Epidermal melanocyte (primary cell): ENCODE measurements at regions not wholly inside any gene's neighbourhood (a gene's known extent, or its start where the extent isn't known, plus 50 kb on each side); places are given as distances from the start of the nearest gene placed in this dataset.

ENCODE experiments used
- DNase-seq: peaks from one replicate; pipeline ENCODE4 v3.0.0; 2011; ENCODE audit warnings: low spot score; ENCODE audit not compliant: insufficient read length

DNA sequence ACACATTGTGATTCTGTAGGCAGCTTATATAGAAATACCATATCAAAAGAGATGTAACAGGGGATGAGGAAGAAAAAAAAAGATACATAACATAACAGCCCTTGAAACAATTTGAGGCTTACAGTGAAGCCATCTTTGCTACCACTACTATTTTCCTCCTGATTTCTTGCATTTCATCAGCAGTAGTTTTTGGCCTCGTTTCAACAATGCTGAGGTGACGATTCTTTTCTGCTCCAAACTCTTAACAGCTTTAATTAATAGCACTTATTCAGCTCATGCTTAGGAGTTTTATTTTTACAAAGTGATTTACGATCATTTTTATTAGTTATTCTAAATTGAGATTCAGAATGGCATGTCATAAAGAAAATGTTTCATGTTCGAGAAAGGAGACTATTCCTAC is 163.2 kb downstream of the DCK start:
- DNase-seq: no peak

DNA sequence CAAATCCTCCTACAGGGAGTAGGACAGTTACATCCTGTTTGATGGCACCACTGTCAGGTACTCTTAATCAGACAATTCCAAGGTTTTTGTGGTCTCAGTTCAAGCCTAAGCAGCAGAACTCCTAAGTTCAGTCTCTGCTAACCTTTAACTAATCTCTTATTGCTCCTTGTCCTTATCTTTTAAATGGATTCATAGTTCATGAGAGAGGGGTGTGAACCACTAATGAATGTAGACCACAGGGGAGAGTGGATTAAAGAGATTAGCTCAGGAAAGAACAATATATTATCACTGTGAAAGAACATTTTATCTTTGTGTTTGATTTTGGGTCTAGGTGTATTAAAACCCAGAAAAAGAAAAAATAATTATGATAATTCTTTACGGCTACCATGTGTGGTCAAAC is 168.9 kb downstream of the DCK start:
- DNase-seq: no peak

GRCh38 chr4:71163317-71163716 is 169.9 kb downstream of the DCK start:
- no peak for DNase-seq

GRCh38 chr4:71167083-71167482 is 171.7 kb upstream of the SLC4A4 start:
- no peak for DNase-seq

DNA sequence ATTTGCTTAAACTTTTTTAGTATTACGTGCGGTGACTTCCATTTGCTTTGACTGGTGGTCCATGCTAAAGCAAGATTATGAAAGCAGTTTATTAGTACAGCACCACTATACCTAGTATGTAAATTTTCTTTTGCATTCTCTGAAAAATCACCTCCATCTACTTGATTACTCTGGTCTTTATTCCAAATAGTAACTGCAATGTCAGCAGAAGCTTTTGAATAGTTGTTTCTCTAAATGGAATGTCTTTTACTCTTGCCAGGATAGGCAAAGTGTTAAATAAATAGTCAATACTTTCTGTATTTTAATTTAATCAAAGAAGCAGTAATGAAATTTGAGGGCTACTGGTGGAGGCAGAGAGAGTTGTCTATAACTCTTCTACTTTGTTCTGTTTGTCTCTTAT is 167.2 kb upstream of the SLC4A4 start:
- no peak for DNase-seq

DNA sequence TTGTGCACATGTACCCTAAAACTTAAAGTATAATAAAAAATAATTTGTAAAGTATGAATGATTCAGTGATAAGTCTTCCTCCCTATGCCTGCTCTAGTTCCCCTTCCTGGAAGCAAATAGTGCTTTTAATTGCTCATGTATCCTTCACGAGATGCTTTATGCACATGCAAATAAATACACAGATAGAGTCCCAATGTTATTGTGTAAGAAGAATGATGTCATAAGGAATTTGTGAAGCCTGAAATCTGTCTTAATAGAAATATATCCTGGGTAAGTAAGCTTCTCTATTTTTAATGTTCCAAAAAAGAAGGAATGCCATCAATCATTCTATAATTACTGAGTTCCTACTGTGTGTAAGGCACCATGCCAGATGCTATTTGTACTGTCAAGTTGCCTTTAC is 157.5 kb upstream of the SLC4A4 start:
- DNase-seq: no peak

- DNase-seq: peak; percentile 45
Observed at GRCh38 chr4:71184195-71184781, 154.5 kb upstream of the SLC4A4 start.

DNA sequence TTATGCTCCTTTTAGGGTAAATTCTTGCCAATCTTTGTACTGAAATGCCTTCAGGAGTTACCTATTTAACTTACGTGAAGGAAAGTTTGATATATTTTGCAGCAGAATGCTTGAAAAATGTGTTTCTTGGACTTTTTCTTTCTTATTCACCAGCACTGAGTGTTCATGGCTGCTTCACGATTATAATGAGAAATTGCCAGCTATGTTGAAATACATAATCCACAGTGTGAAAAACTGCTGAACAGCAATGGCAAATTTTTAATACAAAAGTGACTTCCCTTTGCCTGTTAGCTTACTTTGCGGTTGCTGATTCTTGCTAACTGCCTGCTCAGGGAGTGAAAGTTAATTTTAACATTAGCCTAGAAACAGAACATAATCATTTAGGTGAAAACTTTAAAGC is 153.8 kb upstream of the SLC4A4 start:
- DNase-seq: no peak

DNA sequence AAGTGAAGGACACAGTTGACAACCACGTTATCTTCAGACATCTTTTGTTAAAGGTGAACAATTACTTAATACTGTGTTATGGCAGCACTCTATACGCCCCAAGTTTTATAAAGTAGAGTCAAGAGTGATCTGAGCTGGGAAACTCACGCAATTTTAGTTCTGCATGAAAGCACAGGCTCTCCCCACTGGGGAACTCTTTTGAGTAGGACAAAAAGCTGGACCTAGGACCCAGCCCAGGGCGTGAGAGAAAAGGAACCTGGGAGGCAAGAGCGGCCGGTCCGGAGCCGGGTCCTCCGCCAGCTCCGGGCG is 152.6 kb upstream of the SLC4A4 start:
- no peak for DNase-seq

DNA sequence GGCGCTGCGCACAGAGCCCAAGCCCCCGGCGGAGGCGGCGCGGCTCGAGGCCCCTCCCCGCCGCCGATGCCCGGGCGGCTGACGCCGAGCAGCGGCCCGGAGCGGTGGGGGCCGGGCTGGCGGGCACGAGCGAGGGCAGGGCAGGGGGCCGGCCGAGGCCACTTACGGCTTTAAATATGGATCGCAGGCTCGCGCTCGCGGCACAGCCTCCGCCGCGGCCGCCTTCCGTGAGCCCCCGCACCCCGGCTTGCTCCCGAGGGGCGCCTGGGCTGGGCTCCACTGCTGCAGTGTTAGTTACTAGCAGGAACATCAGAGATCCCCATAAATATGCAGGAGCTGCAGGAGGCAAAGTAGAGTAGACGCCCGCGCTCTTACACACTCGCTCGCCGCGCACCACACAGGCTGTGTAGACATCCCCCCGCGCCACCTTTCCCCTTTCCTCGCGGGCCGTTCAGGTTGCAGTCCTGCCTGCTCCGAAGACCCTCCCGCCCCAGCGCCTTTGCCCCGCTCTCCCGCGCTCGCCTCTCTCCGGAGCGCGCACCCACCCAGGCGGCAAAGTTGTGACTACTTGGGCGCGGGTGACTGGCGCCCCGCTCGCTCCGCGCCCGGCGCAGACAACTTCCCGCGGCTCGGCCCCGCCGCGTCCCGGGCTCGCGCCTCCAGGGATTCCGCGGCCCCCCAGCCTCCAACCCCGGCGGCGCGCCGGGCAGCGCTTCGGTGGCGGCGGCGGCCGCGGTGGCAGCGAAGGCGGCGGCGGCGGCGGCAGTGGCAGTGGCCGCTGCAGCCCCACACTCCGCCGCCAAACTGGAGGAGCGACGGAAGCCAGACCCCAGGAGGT is 152.0 kb upstream of the SLC4A4 start:
- DNase-seq: no peak

- DNase-seq: no peak
Observed at GRCh38 chr4:71187404-71188155, 151.2 kb upstream of the SLC4A4 start.

- no peak for DNase-seq
Observed at GRCh38 chr4:71188156-71188640, 150.6 kb upstream of the SLC4A4 start.

DNA sequence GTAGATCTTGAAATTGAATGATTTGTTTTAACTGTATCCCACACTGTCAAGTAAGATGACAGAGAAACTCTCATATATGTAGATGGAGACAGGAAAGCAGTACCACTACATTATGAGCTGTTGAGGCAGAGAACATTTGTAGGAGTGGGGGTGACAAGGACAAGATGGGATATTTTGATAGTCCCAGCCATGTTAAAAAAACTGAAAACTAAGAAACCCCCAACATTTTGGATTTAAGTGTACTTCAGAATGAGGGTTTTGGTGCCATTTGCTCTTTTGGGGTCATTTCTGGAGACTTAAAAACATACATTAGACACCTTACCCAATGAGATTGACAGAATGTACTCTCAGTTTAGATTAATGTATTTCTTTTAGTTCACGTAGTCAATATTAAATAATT is 149.9 kb upstream of the SLC4A4 start:
- no peak for DNase-seq

DNA sequence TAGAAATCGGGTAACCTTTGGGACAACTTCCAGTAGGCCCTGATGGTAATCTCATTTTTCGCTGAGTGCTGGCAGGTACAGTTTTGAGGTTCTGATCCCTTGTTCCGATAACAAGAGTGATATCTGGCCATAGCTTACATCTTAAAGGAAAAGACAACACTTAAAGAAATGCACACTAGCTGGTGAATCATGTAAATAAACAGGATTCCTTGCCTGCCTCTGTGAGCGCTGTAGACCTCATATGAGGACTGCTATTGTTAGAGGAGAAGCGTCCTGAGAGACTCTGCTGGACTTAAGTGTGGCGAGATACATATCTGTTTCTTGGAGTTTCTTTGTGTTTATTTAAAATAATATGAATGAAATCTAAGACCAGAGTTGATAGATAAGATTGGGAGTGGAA is 149.3 kb upstream of the SLC4A4 start:
- DNase-seq: no peak

- DNase-seq: no peak
Observed at GRCh38 chr4:71194454-71194853, 144.4 kb upstream of the SLC4A4 start.

GRCh38 chr4:71195924-71196323 is 142.9 kb upstream of the SLC4A4 start:
- no peak for DNase-seq

GRCh38 chr4:71198958-71199357 is 139.9 kb upstream of the SLC4A4 start:
- DNase-seq: no peak

GRCh38 chr4:71201057-71201456 is 137.8 kb upstream of the SLC4A4 start:
- DNase-seq: no peak

DNA sequence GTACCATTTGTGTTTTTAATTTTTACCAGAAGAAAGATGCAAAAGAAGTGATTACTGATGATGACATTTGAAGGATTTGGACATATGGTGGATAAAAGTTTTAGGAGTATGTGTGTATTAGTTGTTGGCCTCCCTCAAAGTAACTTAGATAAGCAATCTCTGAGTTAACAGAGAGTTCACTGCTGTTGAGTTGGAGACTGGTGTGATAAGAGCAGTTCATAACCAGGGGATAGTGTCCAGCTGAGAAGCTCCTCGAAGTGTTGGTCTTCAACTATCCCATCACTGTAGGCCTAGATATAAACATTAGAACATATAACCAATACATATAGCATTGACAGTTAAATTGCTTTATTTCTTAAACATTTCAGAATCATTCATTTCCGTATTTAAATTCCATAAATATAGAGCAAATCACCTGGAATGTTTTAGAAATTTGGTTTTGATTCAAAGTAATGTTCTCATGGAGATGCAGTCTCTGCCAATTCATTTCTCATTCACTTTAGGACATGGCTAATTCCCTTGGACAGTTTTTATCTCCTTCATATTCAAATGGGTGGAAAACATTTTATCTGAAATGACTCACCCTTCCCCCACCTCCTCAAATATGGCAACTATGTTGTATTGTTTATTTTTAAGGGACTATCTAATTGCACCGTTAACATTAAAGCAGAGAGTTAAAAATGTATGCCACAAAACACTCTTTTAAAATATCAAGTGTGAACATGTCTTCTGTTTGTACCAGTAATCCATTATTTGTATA is 136.8 kb upstream of the SLC4A4 start:
- DNase-seq: no peak

DNA sequence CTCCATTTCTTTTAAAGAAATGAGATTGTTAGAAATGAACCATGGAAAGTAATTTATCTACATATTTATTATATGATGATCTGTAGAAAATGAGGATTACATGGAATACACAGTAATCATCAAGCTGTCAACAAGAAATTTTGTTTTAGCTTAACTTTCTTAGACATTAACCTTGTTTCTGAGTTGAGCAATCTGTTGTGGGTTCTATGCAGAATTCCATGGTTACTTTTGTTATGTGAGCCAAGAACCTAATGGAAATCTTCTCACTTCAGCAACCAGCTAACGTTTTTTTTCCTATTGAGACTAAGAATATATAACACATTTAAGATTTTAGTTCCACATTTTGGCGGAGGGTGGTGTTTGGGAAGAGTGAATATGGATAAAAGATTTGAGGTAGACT is 136.1 kb upstream of the SLC4A4 start:
- DNase-seq: no peak

DNA sequence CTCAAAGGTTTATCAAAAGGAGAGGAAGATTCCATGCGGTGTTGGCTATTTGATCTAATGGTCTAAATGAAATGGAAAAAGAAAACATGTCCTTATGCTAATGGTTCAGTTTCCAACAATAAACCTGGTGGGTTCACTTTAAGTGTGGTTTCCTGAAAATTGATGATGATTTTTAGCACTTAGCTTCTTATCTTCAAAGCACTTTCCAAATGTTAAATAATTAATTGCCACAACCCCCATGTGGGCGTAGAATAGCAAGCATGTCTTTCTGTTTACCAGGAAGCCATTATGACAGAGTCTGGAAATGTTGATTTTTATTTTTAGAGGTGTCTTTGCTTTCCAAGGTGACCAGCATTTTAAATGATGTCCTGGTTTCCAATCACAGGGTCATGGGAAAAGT is 134.8 kb upstream of the SLC4A4 start:
- no peak for DNase-seq

DNA sequence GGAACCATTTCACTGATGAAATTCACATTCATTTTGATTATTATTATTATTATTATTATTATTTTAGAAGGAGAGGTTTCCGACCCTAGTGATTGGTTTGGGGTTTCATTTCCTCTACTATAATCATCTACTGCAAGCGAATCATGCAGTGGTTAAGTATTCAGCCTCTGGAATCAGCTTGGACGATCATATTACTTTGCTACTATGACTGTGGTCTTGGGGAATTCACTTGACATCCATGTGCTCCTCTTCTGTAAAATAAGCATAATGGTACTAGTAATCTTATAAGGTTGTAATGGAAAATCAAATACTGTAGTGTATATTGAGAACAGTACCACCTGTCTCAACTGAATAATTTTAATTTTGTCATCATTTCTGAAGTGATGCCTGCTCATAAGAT is 132.1 kb upstream of the SLC4A4 start:
- no peak for DNase-seq
